Naive thymus-derived CD4-positive, alpha-beta T cell (primary cell): ENCODE measurements at regions not wholly inside any gene's neighbourhood (a gene's known extent, or its start where the extent isn't known, plus 50 kb on each side); places are given as distances from the start of the nearest gene placed in this dataset.

Source experiments
- ATAC-seq: fragments of 150-1000 bp; cut with Tn5 transposase; 2 replicates; pipeline ENCODE4 v1.10.0; 2021; ENCODE audit warnings: mild to moderate bottlenecking, moderate library complexity
- CTCF ChIA-PET: fragments of 350-600 bp; sonication (Branson Sonifier 250); formaldehyde crosslinking; loops from one replicate; lab custom pipeline; 2021; ENCODE audit warnings: antibody characterized with exemption; lab: Charles Lee
- POLR2A ChIA-PET: fragments of 350-600 bp; sonication (Branson Sonifier 250); formaldehyde crosslinking; loops from one replicate; lab custom pipeline; 2021; ENCODE audit warnings: antibody characterized with exemption, inconsistent platforms; lab: Charles Lee
- DNase-seq, 9 donors: peaks; one replicate each; pipeline versions ENCODE4 v3.0.0 to v3.0.0-alpha.2; 2020 to 2022; ENCODE audit warnings: mixed read lengths in 1 of 9
- H3K27ac ChIP-seq: one replicate; pipeline ENCODE4 v1.7.0; 2013; ENCODE audit warnings: mild to moderate bottlenecking, low read depth, low read length, moderate library complexity
- H3K27me3 ChIP-seq, 2 donors: one replicate each; pipeline ENCODE4 v1.7.0; 2013; ENCODE audit warnings: low read length in 2 of 2, mild to moderate bottlenecking in 2 of 2, moderate library complexity in 2 of 2; ENCODE audit not compliant: control insufficient read depth in 2 of 2, insufficient read depth in 2 of 2
- H3K36me3 ChIP-seq, 3 experiments: 1 replicate in 2 of 3; 2 replicates in 1 of 3; pipeline ENCODE4 v1.7.0; 2013; ENCODE audit warnings: low read length in 3 of 3, mild to moderate bottlenecking in 3 of 3, moderate library complexity in 1 of 3; ENCODE audit not compliant: insufficient read depth in 3 of 3, control insufficient read depth in 2 of 3
- H3K4me1 ChIP-seq, 2 donors: one replicate each; pipeline ENCODE4 v1.7.0; 2013; ENCODE audit warnings: low read length in 2 of 2, mild to moderate bottlenecking in 2 of 2, moderate library complexity in 1 of 2; ENCODE audit not compliant: control insufficient read depth in 2 of 2, insufficient read depth in 2 of 2
- H3K4me3 ChIP-seq: 2 replicates; pipeline ENCODE4 v1.7.0; 2013; ENCODE audit warnings: mild to moderate bottlenecking, low read length
- H3K9me3 ChIP-seq, 3 experiments: 1 replicate in 2 of 3; 2 replicates in 1 of 3; pipeline ENCODE4 v1.7.0; 2013; ENCODE audit warnings: low read length in 3 of 3; ENCODE audit not compliant: control insufficient read depth in 2 of 3
- H3K27ac Mint-ChIP-seq, 9 donors: one replicate each; pipeline ENCODE4 v1.8.0; 2020 to 2022; ENCODE audit warnings: mixed read lengths in 9 of 9, mild to moderate bottlenecking in 8 of 9, moderate library complexity in 5 of 9, inconsistent platforms in 2 of 9
- H3K27me3 Mint-ChIP-seq, 5 donors: one replicate each; pipeline ENCODE4 v1.8.0; 2021 to 2022; ENCODE audit warnings: mixed read lengths in 5 of 5, mild to moderate bottlenecking in 1 of 5
- H3K36me3 Mint-ChIP-seq, 5 donors: one replicate each; pipeline ENCODE4 v1.8.0; 2020 to 2022; ENCODE audit warnings: mixed read lengths in 5 of 5, mild to moderate bottlenecking in 3 of 5, inconsistent platforms in 1 of 5
- H3K4me1 Mint-ChIP-seq, 7 donors: one replicate each; pipeline ENCODE4 v1.8.0; 2020 to 2022; ENCODE audit warnings: mixed read lengths in 7 of 7, mild to moderate bottlenecking in 3 of 7, inconsistent platforms in 1 of 7
- H3K4me3 Mint-ChIP-seq, 10 donors: one replicate each; pipeline ENCODE4 v1.8.0; 2020 to 2022; ENCODE audit warnings: mild to moderate bottlenecking in 10 of 10, mixed read lengths in 10 of 10, moderate library complexity in 6 of 10, inconsistent platforms in 2 of 10
- H3K9me3 Mint-ChIP-seq, 11 donors: one replicate each; pipeline ENCODE4 v1.8.0; 2020 to 2022; ENCODE audit warnings: mixed read lengths in 11 of 11, mild to moderate bottlenecking in 4 of 11, inconsistent platforms in 1 of 11, moderate library complexity in 1 of 11
- intact Hi-C, 2 donors: fragments of 100-400 bp; cut with micrococcal nuclease; formaldehyde crosslinking; loops; one replicate each; pipeline ENCODE4 v1.15.1; 2023

- Mint-ChIP-seq H3K9me3 (peaks cover 0 to 3% (median 0%) of the 10 kb centered on the region in 11 donors), H3K4me3 (no peak overlapping the region), H3K4me1 (no peaks in the 10 kb centered on the region), H3K27me3 (peaks cover 0 to 14% (median 8%) of the 10 kb centered on the region in 5 donors), H3K36me3 (no peaks in the 10 kb centered on the region), H3K27ac (no peak overlapping the region)
- Histone ChIP-seq H3K9me3 (no peaks in the 10 kb centered on the region), H3K4me1 (no peaks in the 10 kb centered on the region), H3K27ac (no peak overlapping the region), H3K36me3 (no peaks in the 10 kb centered on the region), H3K4me3 (no peak overlapping the region), H3K27me3 (no peaks in the 10 kb centered on the region)
- intact Hi-C loops, result no loop called here
- DNase-seq, result no peak
- ChIA-PET CTCF (no interaction called here), POLR2A (no interaction called here)
- no peak for ATAC-seq
These were observed 104.3 kb downstream of the RTL9 start for GRCh38 chrX:110462957-110463356.

DNA sequence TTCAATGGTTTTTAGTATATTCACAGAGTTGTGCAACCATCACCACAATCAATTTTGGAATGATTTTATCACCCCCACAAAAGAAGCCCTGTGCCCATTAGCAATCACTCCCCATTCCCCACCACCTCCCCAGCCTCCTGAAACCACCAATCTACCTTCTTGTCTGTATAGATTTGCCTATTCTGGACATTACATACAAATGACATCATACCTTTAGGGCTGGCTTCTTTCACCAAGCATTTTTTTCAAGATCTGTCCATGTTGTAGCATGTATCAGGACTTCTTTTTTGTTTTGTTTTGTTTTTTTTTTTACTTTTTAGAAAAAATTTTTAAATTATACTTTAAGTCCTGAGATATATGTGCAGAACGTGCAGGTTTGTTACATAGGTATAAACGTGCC is 108.1 kb downstream of the RTL9 start:
- POLR2A ChIA-PET, result no interaction called here

DNA sequence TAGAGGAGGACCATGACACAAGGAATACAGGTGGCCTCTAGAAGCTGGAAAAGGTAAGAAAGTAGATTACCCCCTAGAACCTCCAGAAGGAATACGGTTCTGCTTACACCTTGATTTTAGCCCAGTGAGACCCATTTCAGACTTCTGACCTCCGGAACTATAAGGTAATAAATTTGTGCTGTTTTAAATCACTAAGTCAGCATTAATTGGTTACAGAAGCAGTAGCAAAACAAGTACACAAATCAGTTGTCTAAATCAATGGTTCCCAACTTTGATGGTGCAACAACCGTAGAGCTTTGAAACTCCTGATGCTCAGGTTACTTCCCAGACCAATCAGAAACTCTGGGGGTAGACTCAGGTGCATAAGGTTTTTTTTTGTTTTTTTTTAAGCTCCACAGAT is 113.6 kb downstream of the RTL9 start:
- H3K36me3 Mint-ChIP-seq, result no peaks in the 10 kb centered on the region
- H3K27ac ChIP-seq, result no peak overlapping the region
- H3K27ac Mint-ChIP-seq, result no peak overlapping the region
- H3K4me1 ChIP-seq, result no peaks in the 10 kb centered on the region
- no peak overlapping the region for H3K4me3 ChIP-seq
- H3K27me3 Mint-ChIP-seq, result peaks cover 0 to 7% (median 0%) of the 10 kb centered on the region in 5 donors
- intact Hi-C loops, result no loop called here
- ChIA-PET POLR2A (no interaction called here), CTCF (no interaction called here)
- no peak for ATAC-seq
- no peak for DNase-seq
- no peaks in the 10 kb centered on the region for H3K9me3 ChIP-seq
- H3K27me3 ChIP-seq, result no peaks in the 10 kb centered on the region
- no peak overlapping the region for H3K4me3 Mint-ChIP-seq
- H3K9me3 Mint-ChIP-seq, result peaks cover 0 to 3% (median 0%) of the 10 kb centered on the region in 11 donors
- H3K4me1 Mint-ChIP-seq, result no peaks in the 10 kb centered on the region
- H3K36me3 ChIP-seq, result no peaks in the 10 kb centered on the region

More for the DNA sequence above, 108.1 kb downstream of the RTL9 start:
- H3K36me3 Mint-ChIP-seq, result no peaks in the 10 kb centered on the region
- peaks cover 0 to 4% (median 0%) of the 10 kb centered on the region in 11 donors for H3K9me3 Mint-ChIP-seq
- CTCF ChIA-PET, result no interaction called here
- H3K4me1 Mint-ChIP-seq, result no peaks in the 10 kb centered on the region
- H3K4me1 ChIP-seq, result no peaks in the 10 kb centered on the region
- no peaks in the 10 kb centered on the region for H3K9me3 ChIP-seq
- H3K27ac ChIP-seq, result no peak overlapping the region
- H3K27ac Mint-ChIP-seq, result no peak overlapping the region
- no peak overlapping the region for H3K4me3 Mint-ChIP-seq
- no peaks in the 10 kb centered on the region for H3K27me3 ChIP-seq
- H3K36me3 ChIP-seq, result no peaks in the 10 kb centered on the region
- DNase-seq (no peak), ATAC-seq (no peak)
- H3K4me3 ChIP-seq, result no peak overlapping the region
- peaks cover 0 to 7% (median 0%) of the 10 kb centered on the region in 5 donors for H3K27me3 Mint-ChIP-seq
- intact Hi-C loops, result no loop called here

- POLR2A ChIA-PET, result no interaction called here
These were observed 119.1 kb downstream of the RTL9 start for GRCh38 chrX:110477593-110478228.

DNA sequence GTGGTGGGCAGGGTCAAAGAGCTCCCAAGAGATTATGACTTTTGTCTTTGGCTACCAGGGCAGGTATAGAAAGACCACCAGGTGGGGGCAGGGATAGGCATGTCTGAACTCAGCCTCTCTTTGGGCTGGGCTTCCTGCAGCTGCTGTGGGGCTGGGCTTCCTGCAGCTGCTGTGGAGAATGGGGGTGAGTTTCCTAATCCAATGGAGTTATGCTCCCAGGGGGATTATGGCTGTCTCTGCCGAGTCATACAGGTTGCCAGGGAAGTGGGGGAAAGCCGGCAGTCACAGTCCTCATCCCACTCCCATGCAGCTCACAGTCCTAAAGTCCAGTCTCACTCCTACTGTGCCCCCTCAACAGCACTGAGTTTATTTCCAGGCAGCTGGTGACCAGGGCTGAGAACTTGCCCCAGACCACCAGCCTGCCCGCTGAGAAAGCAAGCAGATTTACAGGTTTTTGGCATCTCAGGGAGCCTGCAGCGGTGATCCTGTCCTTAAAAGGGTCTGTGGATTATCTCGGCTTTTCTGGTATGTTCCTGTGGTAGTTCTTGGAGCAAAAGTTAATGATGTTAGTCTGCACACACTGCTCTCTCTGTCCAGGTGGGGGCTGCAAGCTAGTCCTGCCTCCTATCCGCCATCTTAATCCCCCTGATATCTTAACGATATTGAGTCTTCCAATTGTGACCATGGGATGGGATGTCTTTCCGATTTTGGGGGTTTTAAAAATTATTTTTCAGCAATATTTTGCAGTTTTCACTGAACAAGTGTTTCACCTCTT is 133.4 kb downstream of the RTL9 start:
- no peaks in the 10 kb centered on the region for H3K4me1 ChIP-seq
- H3K4me3 ChIP-seq, result no peak overlapping the region
- H3K9me3 ChIP-seq, result no peaks in the 10 kb centered on the region
- no peak overlapping the region for H3K27ac Mint-ChIP-seq
- H3K36me3 Mint-ChIP-seq, result no peaks in the 10 kb centered on the region
- no peaks in the 10 kb centered on the region for H3K4me1 Mint-ChIP-seq
- POLR2A ChIA-PET, result no interaction called here
- no peaks in the 10 kb centered on the region for H3K27me3 ChIP-seq
- H3K9me3 Mint-ChIP-seq, result peaks cover 0 to 7% (median 3%) of the 10 kb centered on the region in 11 donors
- CTCF ChIA-PET, result no interaction called here
- DNase-seq, result no peak
- H3K27ac ChIP-seq, result no peak overlapping the region
- H3K27me3 Mint-ChIP-seq, result peaks cover 0 to 15% (median 7%) of the 10 kb centered on the region in 5 donors
- intact Hi-C loops, result no loop called here
- no peak for ATAC-seq
- no peak overlapping the region for H3K4me3 Mint-ChIP-seq
- no peaks in the 10 kb centered on the region for H3K36me3 ChIP-seq

More at GRCh38 chrX:110477593-110478228, 119.1 kb downstream of the RTL9 start:
- H3K27ac ChIP-seq, result no peak overlapping the region
- DNase-seq (no peak), ATAC-seq (no peak)
- H3K27me3 ChIP-seq, result no peaks in the 10 kb centered on the region
- intact Hi-C loops, result no loop called here
- H3K4me3 ChIP-seq, result no peak overlapping the region
- H3K36me3 Mint-ChIP-seq, result no peaks in the 10 kb centered on the region
- no peaks in the 10 kb centered on the region for H3K9me3 ChIP-seq
- H3K9me3 Mint-ChIP-seq, result no peaks in the 10 kb centered on the region
- no peak overlapping the region for H3K4me3 Mint-ChIP-seq
- H3K27me3 Mint-ChIP-seq, result peaks cover 0 to 9% (median 4%) of the 10 kb centered on the region in 5 donors
- CTCF ChIA-PET, result no interaction called here
- no peaks in the 10 kb centered on the region for H3K4me1 ChIP-seq
- no peaks in the 10 kb centered on the region for H3K4me1 Mint-ChIP-seq
- no peak overlapping the region for H3K27ac Mint-ChIP-seq
- H3K36me3 ChIP-seq, result no peaks in the 10 kb centered on the region

- H3K27ac ChIP-seq, result no peak overlapping the region
- no peaks in the 10 kb centered on the region for H3K27me3 ChIP-seq
- no peak overlapping the region for H3K4me3 ChIP-seq
- Mint-ChIP-seq H3K27me3 (no peaks in the 10 kb centered on the region), H3K4me1 (no peaks in the 10 kb centered on the region), H3K36me3 (no peaks in the 10 kb centered on the region), H3K9me3 (no peaks in the 10 kb centered on the region), H3K4me3 (no peak overlapping the region), H3K27ac (no peak overlapping the region)
- CTCF ChIA-PET, result no interaction called here
- H3K4me1 ChIP-seq, result no peaks in the 10 kb centered on the region
- DNase-seq (no peak), ATAC-seq (no peak)
- H3K9me3 ChIP-seq, result no peaks in the 10 kb centered on the region
- H3K36me3 ChIP-seq, result no peaks in the 10 kb centered on the region
- intact Hi-C loops, result no loop called here
- POLR2A ChIA-PET, result no interaction called here
These were observed 146.3 kb downstream of the RTL9 start for GRCh38 chrX:110504947-110505346.
